ENCODE measurements at regions not wholly inside any gene's neighbourhood (a gene's known extent, or its start where the extent isn't known, plus 50 kb on each side); places are given as distances from the start of the nearest gene placed in this dataset.
"Not testable (repeated sequence)": the region's sequence is repeated elsewhere in the genome, so short reads cannot be mapped to it uniquely, and the experiment has no call there.

- Histone ChIP-seq H3K9me2 (ENCODE audit: insufficient read depth, low read length) (no peaks in the 10 kb centered on the region), H3K4me2 (ENCODE audit: low read length) (no peak overlapping the region)
- TF ChIP-seq RAD21 (conservative IDR thresholded peaks at IDR 0.05) (no peak), TAF1 (IDR thresholded peaks at IDR 0.05; ENCODE audit: low read depth) (no peak), EZH2 (IDR thresholded peaks at IDR 0.05; ENCODE audit: borderline replicate concordance, insufficient read depth, low read length, poor library complexity, severe bottlenecking) (no peak)
Observed at GRCh38 chr14:85344847-85345570, 184.9 kb upstream of the FLRT2 start.

GRCh38 chr14:85350667-85351066 is 179.3 kb upstream of the FLRT2 start:
- Histone ChIP-seq H3K4me3 (ENCODE audit: low read length) (no peak overlapping the region), H3K79me2 (replicated peaks; ENCODE audit: insufficient read depth, low read length) (no peaks in the 10 kb centered on the region), H3K9ac (ENCODE audit: low read length) (no peak overlapping the region), H3K9me3 (ENCODE audit: low read length) (no peaks in the 10 kb centered on the region), H3K9me2 (ENCODE audit: insufficient read depth, low read length) (no peaks in the 10 kb centered on the region), H3K4me2 (ENCODE audit: low read length) (no peak overlapping the region), H3K27me3 (ENCODE audit: insufficient read depth, low read depth, low read length) (no peaks in the 10 kb centered on the region), H4K20me1 (ENCODE audit: insufficient read depth) (no peaks in the 10 kb centered on the region), H3K27ac (ENCODE audit: low read length) (no peak overlapping the region), H3K36me3 (ENCODE audit: insufficient read depth, low read length) (no peaks in the 10 kb centered on the region), H3F3A (ENCODE audit: insufficient read depth, low read length, poor library complexity, severe bottlenecking) (no peaks in the 10 kb centered on the region), H2AFZ (ENCODE audit: low read depth, low read length) (no peak overlapping the region)
- TF ChIP-seq REST (IDR thresholded peaks at IDR 0.05; ENCODE audit: borderline replicate concordance) (no peak), SMC3 (conservative IDR thresholded peaks at IDR 0.05; ENCODE audit: poor library complexity) (no peak), CTCF (IDR thresholded peaks at IDR 0.05; ENCODE audit: poor library complexity, severe bottlenecking) (no peak), RAD21 (conservative IDR thresholded peaks at IDR 0.05) (no peak), EP300 (conservative IDR thresholded peaks at IDR 0.05; ENCODE audit: poor library complexity, severe bottlenecking) (no peak), MXI1 (conservative IDR thresholded peaks at IDR 0.05; ENCODE audit: poor library complexity, severe bottlenecking) (no peak), POLR2AphosphoS5 (IDR thresholded peaks at IDR 0.05) (no peak), EZH2 (IDR thresholded peaks at IDR 0.05; ENCODE audit: borderline replicate concordance, insufficient read depth, low read length, poor library complexity, severe bottlenecking) (no peak), TAF1 (IDR thresholded peaks at IDR 0.05; ENCODE audit: low read depth) (no peak)

More at GRCh38 chr14:85344847-85345570, 184.9 kb upstream of the FLRT2 start:
- Histone ChIP-seq H4K20me1 (ENCODE audit: insufficient read depth) (no peaks in the 10 kb centered on the region), H3K9ac (ENCODE audit: low read length) (no peak overlapping the region), H3F3A (ENCODE audit: insufficient read depth, low read length, poor library complexity, severe bottlenecking) (no peaks in the 10 kb centered on the region), H3K4me3 (ENCODE audit: low read length) (no peak overlapping the region), H2AFZ (ENCODE audit: low read depth, low read length) (no peak overlapping the region), H3K36me3 (ENCODE audit: insufficient read depth, low read length) (no peaks in the 10 kb centered on the region), H3K9me3 (ENCODE audit: low read length) (no peaks in the 10 kb centered on the region), H3K79me2 (replicated peaks; ENCODE audit: insufficient read depth, low read length) (no peaks in the 10 kb centered on the region), H3K27ac (ENCODE audit: low read length) (no peak overlapping the region), H3K27me3 (ENCODE audit: insufficient read depth, low read depth, low read length) (no peaks in the 10 kb centered on the region)

- H3K4me3 ChIP-seq (ENCODE audit: low read length); H4K20me1 ChIP-seq (ENCODE audit: insufficient read depth); H3K36me3 ChIP-seq (ENCODE audit: insufficient read depth, low read length); H3K4me2 ChIP-seq (ENCODE audit: low read length); H3K79me2 ChIP-seq (replicated peaks; ENCODE audit: insufficient read depth, low read length); H2AFZ ChIP-seq (ENCODE audit: low read depth, low read length); H3K9me3 ChIP-seq (ENCODE audit: low read length); H3K27me3 ChIP-seq (ENCODE audit: insufficient read depth, low read depth, low read length); H3K9ac ChIP-seq (ENCODE audit: low read length); H3K27ac ChIP-seq (ENCODE audit: low read length); H3K9me2 ChIP-seq (ENCODE audit: insufficient read depth, low read length); H3F3A ChIP-seq (ENCODE audit: insufficient read depth, low read length, poor library complexity, severe bottlenecking): not testable (repeated sequence)
Observed at GRCh38 chr14:85352588-85352987, 177.4 kb upstream of the FLRT2 start.
